Progenitor cell of endocrine pancreas (in vitro differentiated cells): ENCODE measurements at regions not wholly inside any gene's neighbourhood (a gene's known extent, or its start where the extent isn't known, plus 50 kb on each side); places are given as distances from the start of the nearest gene placed in this dataset.

Source experiments
- DNase-seq: peaks from one replicate; pipeline ENCODE4 v3.0.0; 2021; ENCODE audit warnings: low spot score; ENCODE audit not compliant: unreplicated experiment
- H3K27ac Mint-ChIP-seq: 2 replicates; pipeline ENCODE4 v1.8.0; 2021; ENCODE audit warnings: mild to moderate bottlenecking, moderate library complexity, mixed read lengths
- H3K27me3 Mint-ChIP-seq: 2 replicates; pipeline ENCODE4 v1.8.0; 2021; ENCODE audit warnings: mixed read lengths
- H3K36me3 Mint-ChIP-seq: 2 replicates; pipeline ENCODE4 v1.8.0; 2022; ENCODE audit warnings: mixed read lengths; ENCODE audit not compliant: insufficient read depth
- H3K4me1 Mint-ChIP-seq: 2 replicates; pipeline ENCODE4 v1.8.0; 2021; ENCODE audit warnings: low read depth, mixed read lengths
- H3K4me3 Mint-ChIP-seq: 2 replicates; pipeline ENCODE4 v1.8.0; 2021; ENCODE audit warnings: low read depth, mild to moderate bottlenecking, moderate library complexity, mixed read lengths
- H3K9me3 Mint-ChIP-seq: 2 replicates; pipeline ENCODE4 v1.8.0; 2021; ENCODE audit warnings: low read depth, mixed read lengths
- CTCF ChIP-seq: fragments of 200-600 bp; sonication (generic); IDR thresholded peaks from one replicate; pipeline ENCODE4 v1.5.0; 2021; ENCODE audit warnings: antibody characterized with exemption, mild to moderate bottlenecking; ENCODE audit not compliant: unreplicated experiment

- H3K4me1 Mint-ChIP-seq, result peaks cover 4% of the 10 kb centered on the region
- H3K36me3 Mint-ChIP-seq, result no peaks in the 10 kb centered on the region
- no peak for TF ChIP-seq CTCF
- no peak overlapping the region for H3K4me3 Mint-ChIP-seq
- no peaks in the 10 kb centered on the region for H3K9me3 Mint-ChIP-seq
- no peak overlapping the region for H3K27ac Mint-ChIP-seq
- DNase-seq, result no peak
- H3K27me3 Mint-ChIP-seq, result peaks cover 7% of the 10 kb centered on the region
Measured at GRCh38 chr11:130544266-130544665, 95.8 kb downstream of the ADAMTS15 start.

- no peaks in the 10 kb centered on the region for H3K9me3 Mint-ChIP-seq
- no peak overlapping the region for H3K4me3 Mint-ChIP-seq
- TF ChIP-seq CTCF, result no peak
- peaks cover 4% of the 10 kb centered on the region for H3K4me1 Mint-ChIP-seq
- H3K27ac Mint-ChIP-seq, result no peak overlapping the region
- DNase-seq, result no peak
- H3K27me3 Mint-ChIP-seq, result peaks cover 3% of the 10 kb centered on the region
- no peaks in the 10 kb centered on the region for H3K36me3 Mint-ChIP-seq
Measured at GRCh38 chr11:130545449-130546072, 97.1 kb downstream of the ADAMTS15 start.

- H3K27me3 Mint-ChIP-seq, result no peaks in the 10 kb centered on the region
- peaks cover 10% of the 10 kb centered on the region for H3K4me1 Mint-ChIP-seq
- no peak for DNase-seq
- TF ChIP-seq CTCF, result no peak
- H3K27ac Mint-ChIP-seq, result no peak overlapping the region
- H3K9me3 Mint-ChIP-seq, result no peaks in the 10 kb centered on the region
- no peaks in the 10 kb centered on the region for H3K36me3 Mint-ChIP-seq
- H3K4me3 Mint-ChIP-seq, result no peak overlapping the region
Measured at GRCh38 chr11:130546438-130546837, 98.0 kb downstream of the ADAMTS15 start.

- no peaks in the 10 kb centered on the region for H3K9me3 Mint-ChIP-seq
Measured at GRCh38 chr11:130546901-130547694, 98.7 kb downstream of the ADAMTS15 start.

More at GRCh38 chr11:130546901-130547694, 98.7 kb downstream of the ADAMTS15 start:
- DNase-seq, result no peak
- Mint-ChIP-seq H3K27me3 (no peaks in the 10 kb centered on the region), H3K4me3 (no peak overlapping the region), H3K36me3 (no peaks in the 10 kb centered on the region), H3K4me1 (peaks cover 10% of the 10 kb centered on the region), H3K27ac (no peak overlapping the region)
- TF ChIP-seq CTCF, result no peak
